ENCODE measurements at regions not wholly inside any gene's neighbourhood (a gene's known extent, or its start where the extent isn't known, plus 50 kb on each side); places are given as distances from the start of the nearest gene placed in this dataset.

DNA sequence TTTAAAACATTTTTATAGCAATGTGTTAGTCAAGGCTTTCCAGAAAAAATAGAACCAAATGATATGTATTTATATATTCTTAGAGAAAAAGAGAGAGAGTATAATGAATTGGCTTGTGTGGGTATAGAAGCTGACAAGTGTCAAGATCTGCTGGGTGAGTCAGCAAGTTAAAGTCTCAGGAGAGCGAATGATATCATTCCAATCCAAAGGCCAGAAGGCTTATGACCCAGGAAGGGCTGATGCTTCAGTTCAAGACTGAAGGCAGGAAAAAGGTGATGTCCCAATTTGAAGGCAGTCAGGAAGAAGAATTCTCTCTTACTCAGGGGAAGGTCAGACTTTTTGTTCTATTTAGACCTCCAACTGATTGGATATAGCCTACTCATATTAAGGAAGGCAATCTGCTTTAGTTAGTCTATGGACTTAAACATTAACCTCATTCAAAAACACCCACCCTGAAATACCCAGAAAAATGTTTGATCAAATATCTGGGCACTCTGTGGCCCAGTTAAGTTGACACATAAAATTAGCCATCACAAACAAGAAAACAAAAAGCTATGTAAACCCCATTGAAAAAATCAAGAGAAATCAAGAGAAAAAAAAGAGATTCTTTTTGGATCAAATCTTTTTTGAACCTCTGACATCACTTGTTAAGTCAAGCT lies 189.6 kb downstream of the PIK3R1 start:
- no peaks in the 10 kb centered on the region for H3K36me3 ChIP-seq (ENCODE audit: control insufficient read depth in 5 of 5, insufficient read depth in 5 of 5, low read length in 5 of 5)
- peaks cover 0 to 4% (median 0%) of the 10 kb centered on the region in 5 donors for H3K9me3 ChIP-seq (ENCODE audit: control insufficient read depth in 5 of 5, low read length in 5 of 5)
- H3K9ac ChIP-seq (ENCODE audit: low read length in 5 of 5): no peak overlapping the region
- no peak overlapping the region for H3K27ac ChIP-seq (ENCODE audit: low read depth, low read length)
- H3K4me1 ChIP-seq (ENCODE audit: control insufficient read depth in 5 of 5, insufficient read depth in 5 of 5, low read length in 5 of 5): peaks cover 0 to 36% (median 21%) of the 10 kb centered on the region in 5 donors
- H3K4me3 ChIP-seq (ENCODE audit: low read depth in 1 of 5, low read length in 5 of 5): no peak overlapping the region
- no peaks in the 10 kb centered on the region for H3K27me3 ChIP-seq (ENCODE audit: control insufficient read depth in 5 of 5, insufficient read depth in 4 of 5, low read length in 5 of 5)

DNA sequence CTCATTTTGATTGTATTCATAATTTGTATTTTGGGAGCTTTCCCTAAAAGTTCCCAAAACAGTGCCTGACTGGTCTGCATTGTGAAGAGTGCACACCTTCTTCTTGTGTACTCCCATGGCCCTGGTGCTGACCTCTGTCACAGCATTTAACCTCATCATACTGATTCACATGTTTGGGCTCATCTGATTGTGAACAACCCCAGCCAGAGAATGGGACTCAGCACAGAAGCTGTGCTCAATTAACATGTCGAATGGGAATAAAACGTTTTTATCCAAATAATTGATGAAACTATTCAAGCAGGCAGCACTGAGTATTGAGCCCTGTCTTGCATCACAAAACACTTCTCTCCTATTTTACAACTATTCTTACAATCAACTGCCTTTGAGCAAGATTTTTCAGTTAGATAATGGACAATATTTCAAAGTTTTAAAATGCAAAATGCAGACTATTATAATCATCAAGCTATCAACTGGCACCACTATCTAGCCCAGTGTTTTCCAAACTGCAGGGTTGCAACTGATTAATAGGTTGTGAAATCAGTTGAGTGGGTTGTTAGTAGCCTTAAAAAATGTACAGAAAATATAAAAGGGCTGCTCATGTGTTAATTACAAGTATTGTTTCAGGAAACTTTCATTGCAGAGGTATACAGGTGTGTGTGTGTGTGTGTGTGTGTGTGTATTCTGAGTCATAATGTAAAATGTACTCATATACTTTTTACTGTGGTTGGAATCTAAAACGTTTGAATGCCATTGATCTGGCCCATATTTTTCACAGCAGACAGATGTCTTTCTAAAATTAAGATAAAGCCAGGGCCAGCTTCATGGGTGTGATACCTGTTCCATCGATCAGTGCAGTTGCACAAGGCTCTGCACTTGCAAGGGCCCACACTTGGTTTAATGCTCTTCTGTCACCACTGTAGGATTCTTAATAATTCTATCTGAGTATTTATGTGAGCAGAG lies 190.5 kb downstream of the PIK3R1 start:
- Histone ChIP-seq H3K36me3 (ENCODE audit: control insufficient read depth in 5 of 5, insufficient read depth in 5 of 5, low read length in 5 of 5) (no peaks in the 10 kb centered on the region), H3K4me3 (ENCODE audit: low read depth in 1 of 5, low read length in 5 of 5) (peak overlapping the region in 1 of 5 donors; percentile 41), H3K27ac (ENCODE audit: low read depth, low read length) (peak overlapping the region; percentile 32), H3K9me3 (ENCODE audit: control insufficient read depth in 5 of 5, low read length in 5 of 5) (peaks cover 0 to 4% (median 0%) of the 10 kb centered on the region in 5 donors), H3K9ac (ENCODE audit: low read length in 5 of 5) (no peak overlapping the region), H3K27me3 (ENCODE audit: control insufficient read depth in 5 of 5, insufficient read depth in 4 of 5, low read length in 5 of 5) (no peaks in the 10 kb centered on the region), H3K4me1 (ENCODE audit: control insufficient read depth in 5 of 5, insufficient read depth in 5 of 5, low read length in 5 of 5) (peaks cover 0 to 36% (median 21%) of the 10 kb centered on the region in 5 donors)

DNA sequence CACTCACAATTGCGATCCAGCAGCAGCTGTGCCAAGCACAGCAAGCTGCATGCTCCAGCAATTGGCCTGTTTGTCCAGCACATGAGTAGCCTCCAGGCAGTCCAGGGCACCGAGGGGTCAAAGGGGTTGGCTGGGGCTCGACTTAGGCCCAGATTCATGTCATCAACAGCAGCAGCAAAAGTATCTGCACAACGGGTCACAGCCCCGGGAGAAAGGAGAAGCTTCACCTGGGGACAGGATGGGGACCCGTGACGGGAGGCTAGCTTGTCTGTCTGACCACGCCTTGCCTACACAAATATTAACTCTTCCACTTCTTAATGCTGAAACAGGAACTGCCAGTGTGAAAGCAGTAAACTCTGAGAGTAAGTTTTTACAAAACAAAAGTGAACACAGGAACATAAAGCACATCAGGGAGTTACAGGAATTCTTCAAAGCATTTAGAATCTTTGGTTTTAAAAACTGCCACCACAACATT lies 191.2 kb downstream of the PIK3R1 start:
- H3K27me3 ChIP-seq (ENCODE audit: control insufficient read depth in 5 of 5, insufficient read depth in 4 of 5, low read length in 5 of 5): no peaks in the 10 kb centered on the region
- H3K4me3 ChIP-seq (ENCODE audit: low read depth in 1 of 5, low read length in 5 of 5): peak overlapping the region in 1 of 5 donors; percentile 41
- peak overlapping the region; percentile 32 for H3K27ac ChIP-seq (ENCODE audit: low read depth, low read length)
- peaks cover 0 to 4% (median 0%) of the 10 kb centered on the region in 5 donors for H3K9me3 ChIP-seq (ENCODE audit: control insufficient read depth in 5 of 5, low read length in 5 of 5)
- peaks cover 0 to 36% (median 21%) of the 10 kb centered on the region in 5 donors for H3K4me1 ChIP-seq (ENCODE audit: control insufficient read depth in 5 of 5, insufficient read depth in 5 of 5, low read length in 5 of 5)
- H3K36me3 ChIP-seq (ENCODE audit: control insufficient read depth in 5 of 5, insufficient read depth in 5 of 5, low read length in 5 of 5): no peaks in the 10 kb centered on the region
- peak overlapping the region in 1 of 5 donors; percentile 52 for H3K9ac ChIP-seq (ENCODE audit: low read length in 5 of 5)

DNA sequence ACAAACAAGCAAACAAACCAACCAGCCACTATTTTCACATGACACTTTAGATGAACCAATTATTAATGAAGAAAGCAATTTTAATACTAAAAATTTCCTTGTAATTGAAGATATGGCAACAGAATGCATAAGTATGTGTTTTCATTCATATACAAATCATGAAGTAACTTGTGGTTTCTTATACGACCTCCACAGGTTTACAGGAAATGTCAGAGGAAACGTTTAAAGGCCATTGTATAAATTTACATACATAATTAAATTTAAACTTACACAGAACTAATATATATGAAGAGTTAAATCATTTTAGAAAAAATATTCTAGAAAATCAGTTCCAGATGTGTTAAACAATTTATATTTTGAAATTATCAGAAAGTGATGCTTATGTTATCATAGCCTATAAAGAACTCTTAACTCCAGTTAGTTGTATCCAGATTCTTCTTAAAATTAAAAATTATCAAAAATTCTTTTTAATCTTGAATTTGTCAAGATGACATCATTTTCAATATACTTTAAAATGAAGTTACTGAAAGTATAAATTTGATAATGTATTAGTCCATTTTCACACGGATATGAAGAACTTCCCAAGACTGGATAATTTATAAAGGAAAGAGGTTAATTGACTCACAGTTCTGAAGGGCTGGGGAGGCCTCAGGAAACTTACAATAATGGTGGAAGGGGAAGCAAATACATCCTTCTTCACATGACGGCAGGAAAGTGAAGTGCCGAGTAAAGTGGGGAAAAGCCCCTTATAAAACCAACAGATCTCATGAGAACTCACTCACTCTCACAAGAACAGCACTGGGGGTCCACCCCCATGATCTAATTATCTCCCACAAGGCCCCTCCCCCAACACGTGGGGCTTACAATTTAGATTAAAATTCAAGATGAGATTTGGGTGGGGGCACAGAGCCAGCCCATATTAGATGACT lies 192.0 kb downstream of the PIK3R1 start:
- Histone ChIP-seq H3K9ac (ENCODE audit: low read length in 5 of 5) (no peak overlapping the region), H3K27ac (ENCODE audit: low read depth, low read length) (no peak overlapping the region), H3K4me1 (ENCODE audit: control insufficient read depth in 5 of 5, insufficient read depth in 5 of 5, low read length in 5 of 5) (peaks cover 0 to 36% (median 21%) of the 10 kb centered on the region in 5 donors), H3K9me3 (ENCODE audit: control insufficient read depth in 5 of 5, low read length in 5 of 5) (peaks cover 0 to 4% (median 0%) of the 10 kb centered on the region in 5 donors), H3K27me3 (ENCODE audit: control insufficient read depth in 5 of 5, insufficient read depth in 4 of 5, low read length in 5 of 5) (no peaks in the 10 kb centered on the region), H3K4me3 (ENCODE audit: low read depth in 1 of 5, low read length in 5 of 5) (no peak overlapping the region), H3K36me3 (ENCODE audit: control insufficient read depth in 5 of 5, insufficient read depth in 5 of 5, low read length in 5 of 5) (no peaks in the 10 kb centered on the region)

DNA sequence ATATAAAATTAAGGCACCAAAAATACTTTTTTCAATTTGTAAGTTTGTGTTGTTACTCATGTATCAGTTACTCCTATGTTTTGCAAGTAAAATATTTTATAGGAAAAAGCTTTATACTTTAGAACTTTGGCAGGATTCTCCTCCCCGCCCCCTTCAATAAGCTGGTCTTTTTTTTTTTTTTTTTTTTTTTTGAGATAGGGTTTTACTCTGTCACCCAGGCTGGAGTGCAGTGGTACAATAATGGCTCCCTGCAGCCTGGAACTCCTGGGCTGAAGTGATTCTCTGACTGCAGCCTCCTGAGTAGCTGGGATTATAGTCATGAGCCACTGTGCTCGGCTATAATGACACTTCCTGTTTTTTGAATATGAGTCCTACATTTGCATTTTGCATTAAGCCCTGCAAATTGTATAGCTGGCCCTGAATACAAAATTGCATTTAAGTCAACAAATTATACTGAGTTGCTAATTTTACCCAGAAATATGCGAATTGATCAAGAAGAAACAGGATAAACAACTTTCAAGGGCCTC lies 192.9 kb downstream of the PIK3R1 start:
- peaks cover 0 to 4% (median 0%) of the 10 kb centered on the region in 5 donors for H3K9me3 ChIP-seq (ENCODE audit: control insufficient read depth in 5 of 5, low read length in 5 of 5)
- H3K27ac ChIP-seq (ENCODE audit: low read depth, low read length): peak overlapping the region; percentile 8
- no peaks in the 10 kb centered on the region for H3K27me3 ChIP-seq (ENCODE audit: control insufficient read depth in 5 of 5, insufficient read depth in 4 of 5, low read length in 5 of 5)
- H3K4me1 ChIP-seq (ENCODE audit: control insufficient read depth in 5 of 5, insufficient read depth in 5 of 5, low read length in 5 of 5): peaks cover 0 to 36% (median 21%) of the 10 kb centered on the region in 5 donors
- no peak overlapping the region for H3K4me3 ChIP-seq (ENCODE audit: low read depth in 1 of 5, low read length in 5 of 5)
- no peak overlapping the region for H3K9ac ChIP-seq (ENCODE audit: low read length in 5 of 5)
- H3K36me3 ChIP-seq (ENCODE audit: control insufficient read depth in 5 of 5, insufficient read depth in 5 of 5, low read length in 5 of 5): no peaks in the 10 kb centered on the region

DNA sequence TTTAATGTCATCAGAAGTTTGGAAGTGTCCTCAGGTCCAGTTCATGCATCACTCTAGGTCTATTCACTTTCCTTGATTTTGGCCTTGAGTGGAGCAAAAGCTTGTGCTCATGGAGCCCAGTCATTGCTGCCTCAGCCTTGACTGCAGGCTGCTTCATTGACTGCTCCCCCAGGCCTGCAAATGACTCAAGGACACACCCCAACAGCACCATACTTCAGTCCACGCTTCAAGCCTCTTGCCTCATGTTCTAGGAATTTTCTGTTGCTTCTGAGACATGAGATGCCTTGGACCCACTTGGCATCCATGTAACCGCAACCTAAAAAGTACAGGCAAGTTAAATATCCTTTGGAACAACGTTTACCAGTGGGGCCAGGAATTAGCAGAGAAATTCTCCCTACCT lies 193.7 kb downstream of the PIK3R1 start:
- Histone ChIP-seq H3K4me1 (ENCODE audit: control insufficient read depth in 5 of 5, insufficient read depth in 5 of 5, low read length in 5 of 5) (peaks cover 0 to 36% (median 21%) of the 10 kb centered on the region in 5 donors), H3K36me3 (ENCODE audit: control insufficient read depth in 5 of 5, insufficient read depth in 5 of 5, low read length in 5 of 5) (no peaks in the 10 kb centered on the region), H3K9ac (ENCODE audit: low read length in 5 of 5) (no peak overlapping the region), H3K9me3 (ENCODE audit: control insufficient read depth in 5 of 5, low read length in 5 of 5) (peaks cover 0 to 4% (median 0%) of the 10 kb centered on the region in 5 donors), H3K27ac (ENCODE audit: low read depth, low read length) (peak overlapping the region; percentile 58), H3K27me3 (ENCODE audit: control insufficient read depth in 5 of 5, insufficient read depth in 4 of 5, low read length in 5 of 5) (no peaks in the 10 kb centered on the region), H3K4me3 (ENCODE audit: low read depth in 1 of 5, low read length in 5 of 5) (no peak overlapping the region)

DNA sequence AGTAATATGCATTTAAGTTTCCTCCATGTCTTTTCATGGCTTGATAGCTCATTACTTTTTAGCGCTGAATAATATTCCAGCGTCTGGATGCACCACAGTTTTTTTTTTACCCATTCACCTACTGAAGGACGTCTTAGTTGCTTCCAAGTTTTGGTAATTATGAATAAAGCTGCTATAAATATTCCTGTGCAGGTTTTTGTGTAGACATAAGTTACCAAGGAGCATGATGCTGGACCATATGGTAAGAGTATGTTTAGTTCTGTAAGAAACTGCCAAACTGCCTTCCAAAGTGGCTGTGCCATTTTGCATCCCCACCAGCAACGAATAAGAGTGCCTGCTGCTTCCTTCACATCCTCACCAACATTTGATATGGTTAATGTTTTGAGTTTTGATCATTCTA lies 195.6 kb downstream of the PIK3R1 start:
- Histone ChIP-seq H3K27ac (ENCODE audit: low read depth, low read length) (no peak overlapping the region), H3K4me1 (ENCODE audit: control insufficient read depth in 5 of 5, insufficient read depth in 5 of 5, low read length in 5 of 5) (peaks cover 0 to 28% (median 21%) of the 10 kb centered on the region in 5 donors), H3K9me3 (ENCODE audit: control insufficient read depth in 5 of 5, low read length in 5 of 5) (no peaks in the 10 kb centered on the region), H3K27me3 (ENCODE audit: control insufficient read depth in 5 of 5, insufficient read depth in 4 of 5, low read length in 5 of 5) (no peaks in the 10 kb centered on the region), H3K36me3 (ENCODE audit: control insufficient read depth in 5 of 5, insufficient read depth in 5 of 5, low read length in 5 of 5) (no peaks in the 10 kb centered on the region), H3K9ac (ENCODE audit: low read length in 5 of 5) (no peak overlapping the region), H3K4me3 (ENCODE audit: low read depth in 1 of 5, low read length in 5 of 5) (no peak overlapping the region)

DNA sequence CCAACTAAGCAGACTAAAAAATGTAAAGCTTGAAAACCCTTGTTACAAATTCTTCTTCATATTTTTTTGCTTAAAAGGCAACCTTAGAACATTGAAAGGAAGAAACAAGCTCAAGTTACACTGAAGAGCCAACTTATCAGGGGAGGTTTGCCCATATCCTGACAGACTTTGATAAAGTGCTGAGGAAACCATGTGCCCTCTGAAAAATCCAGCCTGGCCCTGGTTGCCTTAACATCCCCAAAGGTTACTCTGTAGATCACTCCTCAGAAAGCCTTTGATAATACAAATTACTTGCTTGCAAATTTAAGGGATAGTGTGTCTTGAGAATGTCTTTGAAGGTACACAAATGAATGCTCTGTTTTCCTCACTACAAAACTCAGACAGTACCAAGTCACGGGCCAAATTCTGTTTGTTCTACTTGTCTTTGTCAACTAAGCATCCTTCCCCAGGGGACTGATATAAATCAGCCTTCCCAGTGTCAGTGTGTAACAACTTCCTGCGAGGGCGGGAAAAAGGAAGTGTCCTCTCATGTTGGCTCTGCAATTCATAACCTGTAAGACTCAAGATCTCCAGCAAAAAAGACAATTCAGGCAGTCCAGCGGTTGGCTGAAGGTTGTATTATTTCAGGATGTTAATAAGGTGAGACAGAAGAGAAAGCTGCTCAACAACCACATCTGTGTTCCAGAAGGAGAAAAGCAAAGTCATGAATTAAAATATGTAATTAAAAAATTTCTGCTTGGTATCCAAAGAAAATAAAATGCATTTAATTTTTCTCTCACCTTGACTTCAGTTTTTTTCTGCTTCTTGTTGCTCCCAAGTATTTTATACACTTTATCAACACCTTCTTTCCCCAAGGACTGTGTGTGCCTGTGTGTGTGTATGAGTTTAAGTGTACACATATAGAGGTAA lies 199.9 kb downstream of the PIK3R1 start:
- no peak overlapping the region for H3K4me3 ChIP-seq (ENCODE audit: low read depth in 1 of 5, low read length in 5 of 5)
- H3K27ac ChIP-seq (ENCODE audit: low read depth, low read length): no peak overlapping the region
- no peaks in the 10 kb centered on the region for H3K9me3 ChIP-seq (ENCODE audit: control insufficient read depth in 5 of 5, low read length in 5 of 5)
- H3K4me1 ChIP-seq (ENCODE audit: control insufficient read depth in 5 of 5, insufficient read depth in 5 of 5, low read length in 5 of 5): peaks cover 4 to 31% (median 28%) of the 10 kb centered on the region in 5 donors
- H3K9ac ChIP-seq (ENCODE audit: low read length in 5 of 5): no peak overlapping the region
- H3K36me3 ChIP-seq (ENCODE audit: control insufficient read depth in 5 of 5, insufficient read depth in 5 of 5, low read length in 5 of 5): no peaks in the 10 kb centered on the region
- no peaks in the 10 kb centered on the region for H3K27me3 ChIP-seq (ENCODE audit: control insufficient read depth in 5 of 5, insufficient read depth in 4 of 5, low read length in 5 of 5)

Data from subcutaneous abdominal adipose tissue (tissue), 5 donors.